GM23338 (cell line): ENCODE measurements at regions not wholly inside any gene's neighbourhood (a gene's known extent, or its start where the extent isn't known, plus 50 kb on each side); places are given as distances from the start of the nearest gene placed in this dataset.

Experiments used
- CTCF ChIP-seq, 2 experiments: fragments of 200-600 bp in 1 of 2; sonication (generic) in 1 of 2; conservative IDR thresholded peaks; 2 replicates each; pipeline versions ENCODE4 v1.5.1 to v1.6.1; 2016 to 2017; ENCODE audit warnings: antibody characterized with exemption in 2 of 2, low read depth in 2 of 2, mild to moderate bottlenecking in 2 of 2, moderate library complexity in 1 of 2
- EZH2 ChIP-seq: fragments of 200-600 bp; sonication (generic); IDR thresholded peaks from one replicate; pipeline ENCODE4 v1.8.0; 2017; ENCODE audit warnings: antibody characterized with exemption, mild to moderate bottlenecking, low read depth; ENCODE audit not compliant: unreplicated experiment
- POLR2AphosphoS5 ChIP-seq: IDR thresholded peaks from 2 replicates; pipeline ENCODE4 v1.6.1; 2016; ENCODE audit warnings: antibody characterized with exemption, low read depth
- REST ChIP-seq: IDR thresholded peaks from one replicate; pipeline ENCODE4 v1.6.1; 2018; ENCODE audit warnings: antibody characterized with exemption; ENCODE audit not compliant: unreplicated experiment

- TF ChIP-seq POLR2AphosphoS5 (no peak), CTCF (conservative IDR thresholded peaks at IDR 0.05; ENCODE audit: low read depth in 2 of 2) (no peak), EZH2 (no peak), REST (no peak)
Measured at GRCh38 chr4:129371926-129372325, 276.0 kb downstream of the C4orf33 start.
